Naive thymus-derived CD4-positive, alpha-beta T cell (primary cell): ENCODE measurements at regions not wholly inside any gene's neighbourhood (a gene's known extent, or its start where the extent isn't known, plus 50 kb on each side); places are given as distances from the start of the nearest gene placed in this dataset.

ENCODE experiments used
- ATAC-seq: fragments of 150-1000 bp; cut with Tn5 transposase; 2 replicates; pipeline ENCODE4 v1.10.0; 2021; ENCODE audit warnings: mild to moderate bottlenecking, moderate library complexity
- CTCF ChIA-PET: fragments of 350-600 bp; sonication (Branson Sonifier 250); formaldehyde crosslinking; loops from one replicate; lab custom pipeline; 2021; ENCODE audit warnings: antibody characterized with exemption; lab: Charles Lee
- POLR2A ChIA-PET: fragments of 350-600 bp; sonication (Branson Sonifier 250); formaldehyde crosslinking; loops from one replicate; lab custom pipeline; 2021; ENCODE audit warnings: antibody characterized with exemption, inconsistent platforms; lab: Charles Lee
- DNase-seq, 9 donors: peaks; one replicate each; pipeline versions ENCODE4 v3.0.0 to v3.0.0-alpha.2; 2020 to 2022; ENCODE audit warnings: mixed read lengths in 1 of 9
- H3K27ac ChIP-seq: one replicate; pipeline ENCODE4 v1.7.0; 2013; ENCODE audit warnings: mild to moderate bottlenecking, low read depth, low read length, moderate library complexity
- H3K27me3 ChIP-seq, 2 donors: one replicate each; pipeline ENCODE4 v1.7.0; 2013; ENCODE audit warnings: low read length in 2 of 2, mild to moderate bottlenecking in 2 of 2, moderate library complexity in 2 of 2; ENCODE audit not compliant: control insufficient read depth in 2 of 2, insufficient read depth in 2 of 2
- H3K36me3 ChIP-seq, 3 experiments: 1 replicate in 2 of 3; 2 replicates in 1 of 3; pipeline ENCODE4 v1.7.0; 2013; ENCODE audit warnings: low read length in 3 of 3, mild to moderate bottlenecking in 3 of 3, moderate library complexity in 1 of 3; ENCODE audit not compliant: insufficient read depth in 3 of 3, control insufficient read depth in 2 of 3
- H3K4me1 ChIP-seq, 2 donors: one replicate each; pipeline ENCODE4 v1.7.0; 2013; ENCODE audit warnings: low read length in 2 of 2, mild to moderate bottlenecking in 2 of 2, moderate library complexity in 1 of 2; ENCODE audit not compliant: control insufficient read depth in 2 of 2, insufficient read depth in 2 of 2
- H3K4me3 ChIP-seq: 2 replicates; pipeline ENCODE4 v1.7.0; 2013; ENCODE audit warnings: mild to moderate bottlenecking, low read length
- H3K9me3 ChIP-seq, 3 experiments: 1 replicate in 2 of 3; 2 replicates in 1 of 3; pipeline ENCODE4 v1.7.0; 2013; ENCODE audit warnings: low read length in 3 of 3; ENCODE audit not compliant: control insufficient read depth in 2 of 3
- H3K27ac Mint-ChIP-seq, 9 donors: one replicate each; pipeline ENCODE4 v1.8.0; 2020 to 2022; ENCODE audit warnings: mixed read lengths in 9 of 9, mild to moderate bottlenecking in 8 of 9, moderate library complexity in 5 of 9, inconsistent platforms in 2 of 9
- H3K27me3 Mint-ChIP-seq, 5 donors: one replicate each; pipeline ENCODE4 v1.8.0; 2021 to 2022; ENCODE audit warnings: mixed read lengths in 5 of 5, mild to moderate bottlenecking in 1 of 5
- H3K36me3 Mint-ChIP-seq, 5 donors: one replicate each; pipeline ENCODE4 v1.8.0; 2020 to 2022; ENCODE audit warnings: mixed read lengths in 5 of 5, mild to moderate bottlenecking in 3 of 5, inconsistent platforms in 1 of 5
- H3K4me1 Mint-ChIP-seq, 7 donors: one replicate each; pipeline ENCODE4 v1.8.0; 2020 to 2022; ENCODE audit warnings: mixed read lengths in 7 of 7, mild to moderate bottlenecking in 3 of 7, inconsistent platforms in 1 of 7
- H3K4me3 Mint-ChIP-seq, 10 donors: one replicate each; pipeline ENCODE4 v1.8.0; 2020 to 2022; ENCODE audit warnings: mild to moderate bottlenecking in 10 of 10, mixed read lengths in 10 of 10, moderate library complexity in 6 of 10, inconsistent platforms in 2 of 10
- H3K9me3 Mint-ChIP-seq, 11 donors: one replicate each; pipeline ENCODE4 v1.8.0; 2020 to 2022; ENCODE audit warnings: mixed read lengths in 11 of 11, mild to moderate bottlenecking in 4 of 11, inconsistent platforms in 1 of 11, moderate library complexity in 1 of 11
- intact Hi-C, 2 donors: fragments of 100-400 bp; cut with micrococcal nuclease; formaldehyde crosslinking; loops; one replicate each; pipeline ENCODE4 v1.15.1; 2023

DNA sequence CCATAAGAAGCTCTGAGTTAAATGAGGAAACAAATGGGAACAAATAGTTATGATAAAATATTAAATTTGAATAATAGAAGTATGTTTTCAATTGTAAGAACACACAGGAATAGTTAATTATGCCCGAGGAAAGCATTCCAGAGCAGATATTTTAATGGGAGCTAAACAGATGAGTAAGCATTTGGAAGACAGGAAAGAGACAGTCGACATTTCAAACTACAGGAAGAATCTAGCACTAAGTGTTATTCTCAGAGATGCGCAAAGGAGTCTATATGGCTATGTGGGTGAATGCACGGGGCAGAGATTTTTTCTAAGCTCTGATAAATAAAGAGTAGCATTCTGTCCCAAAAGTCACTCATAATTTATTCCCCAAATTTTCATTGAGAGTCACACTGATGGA is 64.5 kb upstream of the SSTR1 start:
- Mint-ChIP-seq H3K27me3 (peaks cover 0 to 2% (median 0%) of the 10 kb centered on the region in 5 donors), H3K4me1 (peaks cover 0 to 15% (median 4%) of the 10 kb centered on the region in 7 donors), H3K9me3 (peaks cover 0 to 3% (median 0%) of the 10 kb centered on the region in 11 donors), H3K36me3 (no peaks in the 10 kb centered on the region), H3K27ac (no peak overlapping the region), H3K4me3 (no peak overlapping the region)
- Histone ChIP-seq H3K4me1 (no peaks in the 10 kb centered on the region), H3K27ac (no peak overlapping the region), H3K4me3 (no peak overlapping the region), H3K9me3 (no peaks in the 10 kb centered on the region), H3K36me3 (no peaks in the 10 kb centered on the region), H3K27me3 (no peaks in the 10 kb centered on the region)
- intact Hi-C loops, result loop anchor here in 1 of 2 donors (5.0 kb wide), 1 partner anchor 36 kb away; no protein-coding TSS in a partner anchor
- POLR2A ChIA-PET, result no interaction called here
- ATAC-seq (no peak), DNase-seq (no peak)
- CTCF ChIA-PET, result no interaction called here

DNA sequence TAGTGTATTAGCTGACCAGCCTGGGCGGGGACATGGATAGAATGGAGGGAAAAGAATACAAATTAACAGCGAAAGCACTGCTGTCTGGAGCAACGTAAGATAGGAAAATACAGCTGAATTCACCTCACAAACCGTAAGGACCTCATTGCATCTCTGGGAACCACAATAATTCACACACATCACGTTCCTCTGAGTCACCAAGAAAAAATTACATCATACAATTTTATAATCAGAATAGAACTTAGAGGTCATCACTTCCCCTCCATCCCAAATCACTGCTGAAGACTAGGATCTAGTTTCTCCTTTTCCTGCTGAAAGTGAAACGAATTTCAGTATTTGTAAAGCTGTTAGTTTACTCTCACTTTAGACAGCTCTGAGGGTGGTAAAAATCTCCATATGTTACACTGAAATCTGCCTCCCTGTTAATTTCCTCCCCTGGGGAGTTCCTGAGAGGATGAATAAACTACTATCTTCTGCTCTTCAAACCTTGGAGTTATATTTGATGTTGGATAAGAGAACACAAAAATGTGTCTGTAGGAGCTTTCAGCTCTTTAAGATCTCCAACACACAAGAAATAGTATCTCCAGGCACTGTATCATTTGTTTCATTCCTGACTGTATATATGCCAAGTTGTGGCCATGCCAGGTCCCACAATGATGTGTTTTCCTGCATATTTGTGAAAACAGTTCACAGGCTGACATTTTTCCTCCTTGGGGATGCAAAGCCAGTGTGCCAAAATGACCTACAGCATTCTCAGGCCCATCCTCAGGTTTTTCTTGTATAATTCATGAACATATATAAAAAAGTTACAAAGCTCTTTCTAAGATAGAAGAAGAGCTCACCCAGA is 63.8 kb upstream of the SSTR1 start:
- DNase-seq (no peak), ATAC-seq (no peak)
- H3K36me3 Mint-ChIP-seq, result no peaks in the 10 kb centered on the region
- H3K27ac Mint-ChIP-seq, result no peak overlapping the region
- Histone ChIP-seq H3K4me3 (no peak overlapping the region), H3K36me3 (no peaks in the 10 kb centered on the region), H3K4me1 (no peaks in the 10 kb centered on the region), H3K9me3 (no peaks in the 10 kb centered on the region), H3K27ac (no peak overlapping the region), H3K27me3 (no peaks in the 10 kb centered on the region)
- POLR2A ChIA-PET, result no interaction called here
- intact Hi-C loops, result loop anchor here in 1 of 2 donors (5.0 kb wide), 1 partner anchor 37 kb away; no protein-coding TSS in a partner anchor
- peaks cover 0 to 2% (median 0%) of the 10 kb centered on the region in 5 donors for H3K27me3 Mint-ChIP-seq
- H3K9me3 Mint-ChIP-seq, result peaks cover 0 to 3% (median 0%) of the 10 kb centered on the region in 11 donors
- H3K4me3 Mint-ChIP-seq, result no peak overlapping the region
- H3K4me1 Mint-ChIP-seq, result peaks cover 0 to 15% (median 4%) of the 10 kb centered on the region in 7 donors
- CTCF ChIA-PET, result interaction anchor here (0.9 to 1.2 kb wide), 2 partner anchors 11 to 158 kb away, joined by 3 to 5 read pairs; no protein-coding TSS in a partner anchor

DNA sequence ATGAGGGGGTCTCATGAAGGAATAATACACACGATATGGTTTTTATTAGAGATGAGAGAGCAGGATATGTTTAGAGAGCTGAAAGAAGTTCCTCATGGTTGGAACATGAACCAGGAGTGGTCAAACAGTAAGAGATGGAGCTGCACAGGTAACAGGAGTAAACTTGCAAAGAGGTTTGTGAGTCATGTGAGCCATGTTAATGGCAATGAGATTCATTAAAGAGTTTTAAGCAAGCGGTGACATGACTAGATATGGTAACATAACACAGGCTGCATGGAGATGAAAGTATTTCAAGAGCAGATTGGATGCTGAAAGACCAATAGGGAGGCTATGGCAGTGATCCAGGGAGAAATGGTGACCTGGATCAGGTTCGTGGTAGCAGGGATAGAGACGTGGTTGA is 62.6 kb upstream of the SSTR1 start:
- ATAC-seq (no peak), DNase-seq (no peak)
- Histone ChIP-seq H3K27ac (no peak overlapping the region), H3K36me3 (no peaks in the 10 kb centered on the region), H3K9me3 (no peaks in the 10 kb centered on the region), H3K4me3 (no peak overlapping the region), H3K27me3 (no peaks in the 10 kb centered on the region), H3K4me1 (no peaks in the 10 kb centered on the region)
- CTCF ChIA-PET, result interaction anchor here (0.8 kb wide), 1 partner anchor 10 kb away, joined by 3 read pairs; no protein-coding TSS in a partner anchor
- Mint-ChIP-seq H3K4me1 (peaks cover 0 to 20% (median 9%) of the 10 kb centered on the region in 7 donors), H3K27me3 (peaks cover 0 to 2% (median 0%) of the 10 kb centered on the region in 5 donors), H3K27ac (peak overlapping the region in 1 of 9 donors; percentile 34), H3K4me3 (no peak overlapping the region), H3K9me3 (peaks cover 0 to 3% (median 0%) of the 10 kb centered on the region in 11 donors), H3K36me3 (no peaks in the 10 kb centered on the region)
- intact Hi-C loops, result loop anchor here in 1 of 2 donors (5.0 kb wide), 1 partner anchor 78 kb away; no protein-coding TSS in a partner anchor
- POLR2A ChIA-PET, result interaction anchor here (0.9 kb wide), 1 partner anchor 19 kb away, joined by 3 read pairs; no protein-coding TSS in a partner anchor

DNA sequence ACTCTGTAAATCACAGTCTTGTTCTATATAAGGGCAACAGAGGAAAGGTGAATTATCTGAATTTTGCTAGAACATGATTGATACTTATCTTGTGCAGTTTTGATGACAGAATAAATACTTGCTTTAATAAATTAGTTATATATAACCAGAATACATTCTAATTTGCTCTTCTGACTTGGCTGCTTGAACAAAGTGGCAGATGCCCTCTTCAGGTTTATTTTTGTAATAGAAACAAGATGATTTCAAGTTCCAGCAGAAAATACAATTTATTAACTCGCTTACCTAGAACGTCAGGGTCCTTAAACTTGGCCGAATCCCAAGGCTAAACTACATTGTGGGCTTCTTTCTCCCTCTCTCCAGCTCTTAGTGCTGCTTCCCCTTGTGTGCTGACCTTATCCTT is 57.6 kb upstream of the SSTR1 start:
- intact Hi-C loops, result loop anchor here in 1 of 2 donors (1.0 kb wide), 2 partner anchors 164 to 247 kb away; no protein-coding TSS in a partner anchor

More for the DNA sequence above, 57.6 kb upstream of the SSTR1 start:
- H3K27ac Mint-ChIP-seq, result peak overlapping the region in 1 of 9 donors; percentile 73
- POLR2A ChIA-PET, result no interaction called here
- no peaks in the 10 kb centered on the region for H3K27me3 ChIP-seq
- no peaks in the 10 kb centered on the region for H3K36me3 ChIP-seq
- no peak overlapping the region for H3K4me3 ChIP-seq
- H3K4me1 Mint-ChIP-seq, result peaks cover 0 to 9% (median 0%) of the 10 kb centered on the region in 7 donors
- H3K9me3 ChIP-seq, result no peaks in the 10 kb centered on the region
- no peak overlapping the region for H3K27ac ChIP-seq
- H3K36me3 Mint-ChIP-seq, result no peaks in the 10 kb centered on the region
- CTCF ChIA-PET, result no interaction called here
- no peaks in the 10 kb centered on the region for H3K27me3 Mint-ChIP-seq
- H3K9me3 Mint-ChIP-seq, result peaks cover 0 to 1% (median 0%) of the 10 kb centered on the region in 11 donors
- no peaks in the 10 kb centered on the region for H3K4me1 ChIP-seq
- ATAC-seq, result no peak
- H3K4me3 Mint-ChIP-seq, result no peak overlapping the region
- peak in 1 of 9 donors; percentile 5 for DNase-seq
